Endothelial cell of umbilical vein (primary cell): ENCODE measurements at regions not wholly inside any gene's neighbourhood (a gene's known extent, or its start where the extent isn't known, plus 50 kb on each side); places are given as distances from the start of the nearest gene placed in this dataset.

ENCODE experiments used
- CTCF ChIP-seq, 2 donors: IDR thresholded peaks; 1 replicate in 1 of 2; 2 replicates in 1 of 2; pipeline ENCODE4 v1.5.1; 2011; ENCODE audit warnings: low read length in 2 of 2, mild to moderate bottlenecking in 2 of 2, moderate library complexity in 2 of 2, control low read depth in 1 of 2, inconsistent platforms in 1 of 2, low read depth in 1 of 2; ENCODE audit not compliant: insufficient read depth in 1 of 2; ENCODE audit errors: extremely low read depth in 1 of 2
- EZH2 ChIP-seq: IDR thresholded peaks from 2 replicates; pipeline ENCODE4 v1.6.1; 2012; ENCODE audit warnings: borderline replicate concordance, low read depth, mild to moderate bottlenecking, moderate library complexity, low read length, inconsistent platforms; ENCODE audit not compliant: severe bottlenecking
- POLR2A ChIP-seq: IDR thresholded peaks from 2 replicates; pipeline ENCODE4 v1.6.1; 2012; ENCODE audit warnings: low read depth, mild to moderate bottlenecking, control low read depth, low read length
- POLR2AphosphoS5 ChIP-seq: IDR thresholded peaks from 2 replicates; pipeline ENCODE4 v1.6.1; 2012; ENCODE audit warnings: low read depth, mild to moderate bottlenecking, control low read depth, low read length, moderate library complexity; ENCODE audit not compliant: insufficient read depth

GRCh38 chr12:83939718-83940117 is 972.9 kb downstream of the SLC6A15 start:
- TF ChIP-seq POLR2A (no peak), CTCF (IDR thresholded peaks at IDR 0.05; ENCODE audit: extremely low read depth in 1 of 2, insufficient read depth in 1 of 2, low read depth in 1 of 2, low read length in 2 of 2) (no peak), POLR2AphosphoS5 (no peak), EZH2 (no peak)
